CD14-positive monocyte (primary cell): ENCODE measurements at regions not wholly inside any gene's neighbourhood (a gene's known extent, or its start where the extent isn't known, plus 50 kb on each side); places are given as distances from the start of the nearest gene placed in this dataset.

Source experiments
- DNase-seq, 3 donors: peaks; one replicate each; pipeline ENCODE4 v3.0.0-alpha.2; 2011 to 2022
- H2AFZ ChIP-seq: 2 replicates; pipeline ENCODE4 v1.6.0; 2012; ENCODE audit warnings: mild to moderate bottlenecking, low read depth, low read length, inconsistent platforms; ENCODE audit not compliant: insufficient read depth, poor library complexity, severe bottlenecking
- H3K27ac ChIP-seq, 2 donors: 1 replicate in 1 of 2; 2 replicates in 1 of 2; pipeline ENCODE4 v1.5.1; 2012 to 2013; ENCODE audit warnings: low read length in 2 of 2, control low read depth in 1 of 2, inconsistent platforms in 1 of 2, low read depth in 1 of 2, mild to moderate bottlenecking in 1 of 2
- H3K27me3 ChIP-seq, 2 donors: one replicate each; pipeline versions ENCODE4 v1.6.0 to v1.6.1; 2011 to 2013; ENCODE audit warnings: low read length in 2 of 2; ENCODE audit not compliant: control insufficient read depth in 2 of 2, insufficient read depth in 2 of 2
- H3K36me3 ChIP-seq, 2 donors: replicated peaks in 1 of 2; 1 replicate in 1 of 2; 2 replicates in 1 of 2; pipeline versions ENCODE4 v1.5.1 to v1.6.1; 2012 to 2013; ENCODE audit warnings: low read length in 2 of 2, control low read depth in 1 of 2, inconsistent platforms in 1 of 2, mild to moderate bottlenecking in 1 of 2; ENCODE audit not compliant: insufficient read depth in 2 of 2, control insufficient read depth in 1 of 2
- H3K4me1 ChIP-seq, 2 donors: 1 replicate in 1 of 2; 2 replicates in 1 of 2; pipeline versions ENCODE4 v1.5.1 to v1.6.1; 2012 to 2013; ENCODE audit warnings: low read length in 2 of 2, control low read depth in 1 of 2, inconsistent platforms in 1 of 2, mild to moderate bottlenecking in 1 of 2, moderate library complexity in 1 of 2; ENCODE audit not compliant: insufficient read depth in 2 of 2, control insufficient read depth in 1 of 2
- H3K4me2 ChIP-seq: replicated peaks from 2 replicates; pipeline ENCODE3; 2012; ENCODE audit warnings: low read length, moderate library complexity, mild to moderate bottlenecking; ENCODE audit not compliant: poor library complexity, severe bottlenecking; ENCODE audit errors: extremely low read depth
- H3K4me3 ChIP-seq, 3 experiments: fragments of 200-600 bp in 1 of 3; sonication (generic) in 1 of 3; replicated peaks in 1 of 3; 1 replicate in 2 of 3; 2 replicates in 1 of 3; pipeline ENCODE4 v1.5.1; 2011 to 2013; ENCODE audit warnings: low read length in 3 of 3, mild to moderate bottlenecking in 3 of 3, control low read depth in 2 of 3, low read depth in 2 of 3, inconsistent platforms in 1 of 3, moderate library complexity in 1 of 3
- H3K79me2 ChIP-seq: 2 replicates; pipeline ENCODE4 v1.6.0; 2012; ENCODE audit warnings: mild to moderate bottlenecking, control low read depth, inconsistent platforms, low read length, moderate library complexity; ENCODE audit not compliant: insufficient read depth
- H3K9ac ChIP-seq: 2 replicates; pipeline ENCODE4 v1.6.0; 2017; ENCODE audit warnings: low read length, mild to moderate bottlenecking; ENCODE audit not compliant: insufficient read depth, poor library complexity, severe bottlenecking
- H3K9me3 ChIP-seq, 2 donors: replicated peaks in 1 of 2; 1 replicate in 1 of 2; 2 replicates in 1 of 2; pipeline versions ENCODE4 v1.5.1 to v1.6.1; 2012 to 2013; ENCODE audit warnings: low read length in 2 of 2, control low read depth in 1 of 2; ENCODE audit not compliant: control insufficient read depth in 1 of 2, insufficient read depth in 1 of 2
- H4K20me1 ChIP-seq: 2 replicates; pipeline ENCODE4 v1.6.0; 2012; ENCODE audit warnings: mild to moderate bottlenecking, low read length, control low read depth, moderate library complexity; ENCODE audit not compliant: insufficient read depth
- H3K27ac Mint-ChIP-seq, 7 donors: one replicate each; pipeline ENCODE4 v1.8.0; 2020; ENCODE audit warnings: mild to moderate bottlenecking in 7 of 7, mixed read lengths in 7 of 7, moderate library complexity in 6 of 7, inconsistent platforms in 2 of 7
- H3K27me3 Mint-ChIP-seq, 3 donors: one replicate each; pipeline ENCODE4 v1.8.0; 2021 to 2022; ENCODE audit warnings: low read depth in 3 of 3, mild to moderate bottlenecking in 3 of 3, mixed read lengths in 3 of 3, moderate library complexity in 3 of 3, inconsistent platforms in 1 of 3
- H3K36me3 Mint-ChIP-seq, 2 donors: one replicate each; pipeline ENCODE4 v1.8.0; 2020; ENCODE audit warnings: mixed read lengths in 2 of 2, inconsistent platforms in 1 of 2, mild to moderate bottlenecking in 1 of 2
- H3K4me1 Mint-ChIP-seq: one replicate; pipeline ENCODE4 v1.8.0; 2020; ENCODE audit warnings: mild to moderate bottlenecking, mixed read lengths
- H3K4me3 Mint-ChIP-seq, 2 donors: one replicate each; pipeline ENCODE4 v1.8.0; 2020; ENCODE audit warnings: mild to moderate bottlenecking in 2 of 2, mixed read lengths in 2 of 2, moderate library complexity in 1 of 2
- H3K9me3 Mint-ChIP-seq, 7 donors: one replicate each; pipeline ENCODE4 v1.8.0; 2020 to 2022; ENCODE audit warnings: mixed read lengths in 7 of 7, mild to moderate bottlenecking in 6 of 7, moderate library complexity in 6 of 7, inconsistent platforms in 2 of 7
- CTCF ChIP-seq: fragments of 200-600 bp; IDR thresholded peaks from one replicate; pipeline ENCODE4 v1.8.0; 2022; ENCODE audit warnings: antibody characterized with exemption, mild to moderate bottlenecking
- WGBS: methylation state at CpG from one replicate; pipeline ENCODE4 v1.1.5; 2013; ENCODE audit warnings: missing lambda C conversion rate; ENCODE audit not compliant: insufficient coverage; 5-methylcytosine and 5-hydroxymethylcytosine counted together
- intact Hi-C, 2 donors: fragments of 100-400 bp; cut with micrococcal nuclease; formaldehyde crosslinking; loops; one replicate each; pipeline versions ENCODE4 v1.15.0 to v1.15.1; 2023

DNA sequence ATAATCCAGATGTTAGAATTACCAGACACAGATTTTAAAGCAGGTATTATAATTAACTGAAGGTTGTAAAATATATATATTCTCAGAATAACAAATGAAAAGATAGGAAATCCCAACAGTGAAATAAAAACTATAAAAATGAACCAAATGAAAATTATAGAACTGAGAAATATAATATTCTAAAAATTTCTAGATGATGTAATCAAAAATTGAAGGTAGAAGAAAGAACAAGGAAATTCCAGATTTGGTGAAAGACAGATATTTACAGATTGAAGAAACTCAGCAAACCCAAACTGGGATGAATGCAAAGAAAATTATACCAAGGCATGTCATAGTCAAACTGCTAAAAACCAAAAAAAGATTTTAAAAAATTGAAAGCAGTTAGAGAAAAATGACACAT lies 729.4 kb downstream of the MATN1 start:
- peaks cover 7 to 11% of the 10 kb centered on the region in 2 donors for H3K9me3 ChIP-seq
- intact Hi-C loops, result no loop called here
- H3K4me3 ChIP-seq, result no peak overlapping the region
- no peaks in the 10 kb centered on the region for H4K20me1 ChIP-seq
- H2AFZ ChIP-seq, result no peak overlapping the region
- no peaks in the 10 kb centered on the region for H3K79me2 ChIP-seq
- Mint-ChIP-seq H3K4me3 (no peak overlapping the region), H3K36me3 (no peaks in the 10 kb centered on the region), H3K27me3 (peaks cover 7 to 11% (median 10%) of the 10 kb centered on the region in 3 donors), H3K27ac (no peak overlapping the region), H3K4me1 (no peaks in the 10 kb centered on the region), H3K9me3 (peaks cover 9 to 40% (median 19%) of the 10 kb centered on the region in 7 donors)
- no peaks in the 10 kb centered on the region for H3K36me3 ChIP-seq
- no peak overlapping the region for H3K27ac ChIP-seq
- H3K27me3 ChIP-seq, result no peaks in the 10 kb centered on the region
- H3K9ac ChIP-seq, result no peak overlapping the region
- no peak for DNase-seq
- TF ChIP-seq CTCF, result no peak
- no peak overlapping the region for H3K4me2 ChIP-seq
- H3K4me1 ChIP-seq, result no peaks in the 10 kb centered on the region

GRCh38 chr1:29991815-29992214 lies 731.6 kb downstream of the MATN1 start:
- H3K27ac Mint-ChIP-seq, result no peak overlapping the region
- H3K27me3 Mint-ChIP-seq, result peaks cover 8 to 10% (median 10%) of the 10 kb centered on the region in 3 donors
- WGBS, result 100% methylated on average over 1 of the region's 3 CpGs
- no peak overlapping the region for H3K4me2 ChIP-seq
- H4K20me1 ChIP-seq, result no peaks in the 10 kb centered on the region
- H3K4me1 ChIP-seq, result peaks cover 0 to 4% of the 10 kb centered on the region in 2 donors
- H3K36me3 Mint-ChIP-seq, result no peaks in the 10 kb centered on the region
- no peak overlapping the region for H2AFZ ChIP-seq
- no peak overlapping the region for H3K4me3 Mint-ChIP-seq
- H3K27me3 ChIP-seq, result no peaks in the 10 kb centered on the region
- peaks cover 3% of the 10 kb centered on the region for H3K4me1 Mint-ChIP-seq
- H3K36me3 ChIP-seq, result no peaks in the 10 kb centered on the region
- no peak for DNase-seq
- H3K9me3 Mint-ChIP-seq, result peaks cover 7 to 40% (median 18%) of the 10 kb centered on the region in 7 donors
- intact Hi-C loops, result no loop called here
- H3K9ac ChIP-seq, result no peak overlapping the region
- no peak for TF ChIP-seq CTCF
- peaks cover 7 to 11% of the 10 kb centered on the region in 2 donors for H3K9me3 ChIP-seq
- no peaks in the 10 kb centered on the region for H3K79me2 ChIP-seq
- no peak overlapping the region for H3K27ac ChIP-seq
- H3K4me3 ChIP-seq, result no peak overlapping the region
